ENCODE measurements at regions not wholly inside any gene's neighbourhood (a gene's known extent, or its start where the extent isn't known, plus 50 kb on each side); places are given as distances from the start of the nearest gene placed in this dataset.

GRCh38 chr21:35282944-35283343 is 233.8 kb upstream of the RUNX1 start:
- Histone ChIP-seq H3K4me3 (replicated peaks in 1 of 3) (no peak overlapping the region), H3K9me3 (no peaks in the 10 kb centered on the region), H3K27me3 (no peaks in the 10 kb centered on the region), H3K36me3 (no peaks in the 10 kb centered on the region), H3K4me1 (no peaks in the 10 kb centered on the region), H3K27ac (no peak overlapping the region)
- no peak for DNase-seq
- intact Hi-C loops (cut with DNase I): no loop called here
- WGBS, 2 donors: 75 to 90% methylated on average over 5 of the region's 5 CpGs
- TF ChIP-seq CTCF (IDR thresholded peaks at IDR 0.05) (no peak), POLR2A (IDR thresholded peaks at IDR 0.05) (no peak)

- DNase-seq: no peak
- Histone ChIP-seq H3K36me3 (no peaks in the 10 kb centered on the region), H3K4me3 (replicated peaks in 1 of 3) (no peak overlapping the region), H3K9me3 (no peaks in the 10 kb centered on the region), H3K27me3 (no peaks in the 10 kb centered on the region), H3K27ac (no peak overlapping the region), H3K4me1 (no peaks in the 10 kb centered on the region)
- intact Hi-C loops (cut with DNase I): no loop called here
- WGBS, 2 donors: 71 to 77% methylated on average over 3 of the region's 3 CpGs
- TF ChIP-seq POLR2A (IDR thresholded peaks at IDR 0.05): no peak
- TF ChIP-seq CTCF (IDR thresholded peaks at IDR 0.05): no peak
These were observed 232.9 kb upstream of the RUNX1 start for GRCh38 chr21:35281956-35282355.

GRCh38 chr21:35280231-35280630 is 231.1 kb upstream of the RUNX1 start:
- intact Hi-C loops (cut with DNase I): no loop called here
- H3K36me3 ChIP-seq: no peaks in the 10 kb centered on the region

GRCh38 chr21:35275776-35276175 is 226.7 kb upstream of the RUNX1 start:
- no peak for TF ChIP-seq CTCF (IDR thresholded peaks at IDR 0.05)
- TF ChIP-seq POLR2A (IDR thresholded peaks at IDR 0.05): no peak
- intact Hi-C loops (cut with DNase I): no loop called here
- 74 to 83% methylated on average over 3 of the region's 3 CpGs for WGBS, 2 donors
- H3K27me3 ChIP-seq: no peaks in the 10 kb centered on the region
- no peaks in the 10 kb centered on the region for H3K9me3 ChIP-seq
- no peak for DNase-seq
- H3K4me1 ChIP-seq: no peaks in the 10 kb centered on the region
- H3K27ac ChIP-seq: no peak overlapping the region
- H3K36me3 ChIP-seq: no peaks in the 10 kb centered on the region
- H3K4me3 ChIP-seq (replicated peaks in 1 of 3): no peak overlapping the region

More at GRCh38 chr21:35280231-35280630, 231.1 kb upstream of the RUNX1 start:
- H3K4me1 ChIP-seq: no peaks in the 10 kb centered on the region
- DNase-seq: no peak
- TF ChIP-seq POLR2A (IDR thresholded peaks at IDR 0.05): no peak
- no peak for TF ChIP-seq CTCF (IDR thresholded peaks at IDR 0.05)
- H3K9me3 ChIP-seq: no peaks in the 10 kb centered on the region
- H3K27ac ChIP-seq: no peak overlapping the region
- H3K4me3 ChIP-seq (replicated peaks in 1 of 3): no peak overlapping the region
- no peaks in the 10 kb centered on the region for H3K27me3 ChIP-seq

GRCh38 chr21:35274923-35275322 is 225.8 kb upstream of the RUNX1 start:
- H3K4me3 ChIP-seq (replicated peaks in 1 of 3): no peak overlapping the region
- H3K4me1 ChIP-seq: no peaks in the 10 kb centered on the region
- TF ChIP-seq POLR2A (IDR thresholded peaks at IDR 0.05) (no peak), CTCF (IDR thresholded peaks at IDR 0.05) (no peak)
- H3K27ac ChIP-seq: no peak overlapping the region
- no peaks in the 10 kb centered on the region for H3K9me3 ChIP-seq
- intact Hi-C loops (cut with DNase I): no loop called here
- H3K27me3 ChIP-seq: no peaks in the 10 kb centered on the region
- 77 to 79% methylated on average over 7 of the region's 7 CpGs for WGBS, 2 donors
- H3K36me3 ChIP-seq: no peaks in the 10 kb centered on the region
- no peak for DNase-seq

Measured in thyroid gland (tissue), 4 donors.